ENCODE measurements at regions not wholly inside any gene's neighbourhood (a gene's known extent, or its start where the extent isn't known, plus 50 kb on each side); places are given as distances from the start of the nearest gene placed in this dataset.

DNA sequence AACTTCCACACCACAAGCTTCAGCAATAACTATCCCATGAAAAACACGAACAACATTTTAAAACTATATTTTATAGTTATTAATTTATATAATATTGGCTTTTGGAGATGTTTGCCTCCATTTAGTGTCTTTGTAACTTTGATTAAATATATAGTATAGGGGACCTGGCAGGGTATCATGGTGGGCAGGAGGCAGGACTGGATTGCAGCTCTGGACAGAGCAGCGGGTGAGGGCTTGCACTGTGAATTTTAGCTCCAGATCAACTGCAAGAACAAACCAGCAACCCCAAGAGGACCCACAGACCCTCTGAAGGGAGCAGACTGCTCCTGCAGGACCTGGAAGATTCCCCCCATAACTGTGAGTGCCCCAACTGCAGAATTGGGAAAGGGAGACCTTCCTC, 777.9 kb downstream of the KCNJ2 start:
- no peak for TF ChIP-seq CEBPB (IDR thresholded peaks at IDR 0.05)
- no peak for TF ChIP-seq FOXM1 (IDR thresholded peaks at IDR 0.05; ENCODE audit: borderline replicate concordance, low read depth)
- no peak for TF ChIP-seq MAX (IDR thresholded peaks at IDR 0.05)
- no peak for TF ChIP-seq REST (IDR thresholded peaks at IDR 0.05; ENCODE audit: low read depth)
- TF ChIP-seq CREB1 (IDR thresholded peaks at IDR 0.05; ENCODE audit: low read depth): no peak
- TF ChIP-seq USF1 (IDR thresholded peaks at IDR 0.05): no peak
- TF ChIP-seq RAD21 (IDR thresholded peaks at IDR 0.05; ENCODE audit: low read depth): no peak
- TF ChIP-seq TEAD4 (IDR thresholded peaks at IDR 0.05): no peak
- no peak for TF ChIP-seq EP300 (IDR thresholded peaks at IDR 0.05; ENCODE audit: borderline replicate concordance)
